ENCODE measurements at regions not wholly inside any gene's neighbourhood (a gene's known extent, or its start where the extent isn't known, plus 50 kb on each side); places are given as distances from the start of the nearest gene placed in this dataset.

- CTCF ChIA-PET = no interaction called here
- intact Hi-C loops (cut with micrococcal nuclease; ENCODE audit: unreplicated experiment) = no loop called here
Observed at GRCh38 chrX:115402299-115402698, 112.8 kb downstream of the LUZP4 start.

GRCh38 chrX:115408771-115409400 lies 119.4 kb downstream of the LUZP4 start:
- Histone ChIP-seq H3K36me3 (ENCODE audit: control insufficient read depth, insufficient read depth, low read length) (no peaks in the 10 kb centered on the region), H3K4me3 (ENCODE audit: low read depth in 2 of 2, low read length in 2 of 2) (no peak overlapping the region), H3K9me3 (ENCODE audit: control insufficient read depth, insufficient read depth, low read depth, low read length) (no peaks in the 10 kb centered on the region), H3K4me1 (ENCODE audit: control insufficient read depth, insufficient read depth, low read length) (no peaks in the 10 kb centered on the region), H3K27ac (ENCODE audit: low read length) (no peak overlapping the region), H3K27me3 (ENCODE audit: control insufficient read depth, insufficient read depth, low read length) (no peaks in the 10 kb centered on the region)
- TF ChIP-seq TCF7L2 (IDR thresholded peaks at IDR 0.05; ENCODE audit: low read depth, low read length) (no peak), POLR2AphosphoS5 (IDR thresholded peaks at IDR 0.05; ENCODE audit: low read depth, low read length) (no peak), CTCF (IDR thresholded peaks at IDR 0.05) (no peak), SIN3A (IDR thresholded peaks at IDR 0.05; ENCODE audit: borderline replicate concordance, insufficient read depth, low read depth, low read length) (no peak), REST (IDR thresholded peaks at IDR 0.05; ENCODE audit: insufficient read depth in 1 of 2, low read depth in 2 of 2, low read length in 1 of 2) (no peak)
- ChIA-PET POLR2A (no interaction called here), CTCF (no interaction called here)
- intact Hi-C loops (cut with micrococcal nuclease; ENCODE audit: unreplicated experiment) (no loop called here), in situ Hi-C loops (cut with HindIII; ENCODE audit: low pct_unique_long_range_greater_than_20kb, low sequenced_read_pairs) (no loop called here)
- no peak for ATAC-seq
- BruUV-seq (replicated peaks) = no TSS peak
- no peak for DNase-seq (ENCODE audit: low read depth, low spot score)

More at GRCh38 chrX:115402299-115402698, 112.8 kb downstream of the LUZP4 start:
- ATAC-seq (no peak), DNase-seq (ENCODE audit: low read depth, low spot score) (no peak)
- Histone ChIP-seq H3K9me3 (ENCODE audit: control insufficient read depth, insufficient read depth, low read depth, low read length) (no peaks in the 10 kb centered on the region), H3K27me3 (ENCODE audit: control insufficient read depth, insufficient read depth, low read length) (no peaks in the 10 kb centered on the region), H3K4me3 (ENCODE audit: low read depth in 2 of 2, low read length in 2 of 2) (no peak overlapping the region), H3K27ac (ENCODE audit: low read length) (no peak overlapping the region), H3K4me1 (ENCODE audit: control insufficient read depth, insufficient read depth, low read length) (no peaks in the 10 kb centered on the region), H3K36me3 (ENCODE audit: control insufficient read depth, insufficient read depth, low read length) (no peaks in the 10 kb centered on the region)
- in situ Hi-C loops (cut with HindIII; ENCODE audit: low pct_unique_long_range_greater_than_20kb, low sequenced_read_pairs) = no loop called here
- no TSS peak for BruUV-seq (replicated peaks)
- TF ChIP-seq REST (IDR thresholded peaks at IDR 0.05; ENCODE audit: insufficient read depth in 1 of 2, low read depth in 2 of 2, low read length in 1 of 2) (no peak), CTCF (IDR thresholded peaks at IDR 0.05) (no peak), SIN3A (IDR thresholded peaks at IDR 0.05; ENCODE audit: borderline replicate concordance, insufficient read depth, low read depth, low read length) (no peak), TCF7L2 (IDR thresholded peaks at IDR 0.05; ENCODE audit: low read depth, low read length) (no peak), POLR2AphosphoS5 (IDR thresholded peaks at IDR 0.05; ENCODE audit: low read depth, low read length) (no peak)
- POLR2A ChIA-PET = no interaction called here
